GM23338 (cell line): ENCODE measurements at regions not wholly inside any gene's neighbourhood (a gene's known extent, or its start where the extent isn't known, plus 50 kb on each side); places are given as distances from the start of the nearest gene placed in this dataset.

Source experiments
- ATAC-seq: fragments of 200-7000 bp; cut with Tn5 transposase; 3 replicates; pipeline ENCODE4 v1.9.1; 2020
- DNase-seq: peaks from one replicate; pipeline ENCODE4 v3.0.0-alpha.2; 2015; ENCODE audit warnings: low spot score
- H2AFZ ChIP-seq: fragments of 200-600 bp; sonication (generic); 2 replicates; pipeline ENCODE4 v1.8.0; 2016; ENCODE audit warnings: antibody characterized with exemption, mild to moderate bottlenecking, moderate library complexity
- H3F3A ChIP-seq: fragments of 200-600 bp; sonication (generic); replicated peaks from 2 replicates; pipeline ENCODE4 v1.8.0; 2017; ENCODE audit warnings: antibody characterized with exemption, mixed run types, low read depth
- H3K27ac ChIP-seq: fragments of 200-600 bp; sonication (generic); 2 replicates; pipeline ENCODE4 v1.6.1; 2016; ENCODE audit warnings: low read depth
- H3K27me3 ChIP-seq: fragments of 200-600 bp; sonication (generic); 2 replicates; pipeline ENCODE4 v1.8.0; 2016; ENCODE audit warnings: mild to moderate bottlenecking, mixed run types, moderate library complexity; ENCODE audit not compliant: insufficient read depth
- H3K36me3 ChIP-seq: fragments of 200-600 bp; sonication (generic); 2 replicates; pipeline ENCODE4 v1.8.0; 2016; ENCODE audit warnings: mild to moderate bottlenecking; ENCODE audit not compliant: insufficient read depth
- H3K4me1 ChIP-seq: fragments of 200-600 bp; sonication (generic); 2 replicates; pipeline ENCODE4 v1.8.0; 2016; ENCODE audit warnings: mild to moderate bottlenecking, moderate library complexity; ENCODE audit not compliant: insufficient read depth
- H3K4me2 ChIP-seq: fragments of 200-600 bp; sonication (generic); 2 replicates; pipeline ENCODE4 v1.7.1; 2017; ENCODE audit warnings: mixed run types
- H3K4me3 ChIP-seq: fragments of 200-600 bp; sonication (generic); 2 replicates; pipeline ENCODE4 v1.6.1; 2016; ENCODE audit warnings: mixed run types
- H3K79me2 ChIP-seq: fragments of 200-600 bp; sonication (generic); replicated peaks from 2 replicates; pipeline ENCODE4 v1.8.0; 2017; ENCODE audit warnings: mild to moderate bottlenecking; ENCODE audit not compliant: insufficient read depth
- H3K9me2 ChIP-seq: fragments of 200-600 bp; sonication (generic); 2 replicates; pipeline ENCODE4 v1.8.0; 2017; ENCODE audit not compliant: insufficient read depth
- H4K20me1 ChIP-seq: fragments of 200-600 bp; sonication (generic); replicated peaks from 2 replicates; pipeline ENCODE4 v1.8.0; 2017; ENCODE audit warnings: mild to moderate bottlenecking; ENCODE audit not compliant: insufficient read depth
- H3K27ac Mint-ChIP-seq: 2 replicates; pipeline ENCODE4 v1.8.0; 2020; ENCODE audit warnings: inconsistent platforms, mild to moderate bottlenecking, moderate library complexity, mixed read lengths
- H3K27me3 Mint-ChIP-seq: 3 replicates; pipeline ENCODE4 v1.8.0; 2022; ENCODE audit warnings: low read depth, mild to moderate bottlenecking, moderate library complexity, mixed read lengths, inconsistent platforms; ENCODE audit not compliant: insufficient read depth, poor library complexity
- H3K36me3 Mint-ChIP-seq: 3 replicates; pipeline ENCODE4 v1.8.0; 2021; ENCODE audit warnings: low read depth, mild to moderate bottlenecking, inconsistent platforms, moderate library complexity, mixed read lengths
- H3K4me1 Mint-ChIP-seq: 3 replicates; pipeline ENCODE4 v1.8.0; 2020; ENCODE audit warnings: mild to moderate bottlenecking, inconsistent platforms, mixed read lengths
- H3K4me3 Mint-ChIP-seq: 3 replicates; pipeline ENCODE4 v1.8.0; 2021; ENCODE audit warnings: moderate library complexity, mild to moderate bottlenecking, inconsistent platforms, mixed read lengths
- H3K9me3 Mint-ChIP-seq: 3 replicates; pipeline ENCODE4 v1.8.0; 2020; ENCODE audit warnings: moderate library complexity, mild to moderate bottlenecking, inconsistent platforms, mixed read lengths
- CREB1 ChIP-seq: fragments of 250-450 bp; sonication (Bioruptor Pico); IDR thresholded peaks from 2 replicates; pipeline ENCODE4 v1.5.0; 2020; ENCODE audit warnings: low read depth, mild to moderate bottlenecking, moderate library complexity
- EZH2 ChIP-seq: fragments of 200-600 bp; sonication (generic); IDR thresholded peaks from one replicate; pipeline ENCODE4 v1.8.0; 2017; ENCODE audit warnings: antibody characterized with exemption, mild to moderate bottlenecking, low read depth; ENCODE audit not compliant: unreplicated experiment
- EZH2phosphoT487 ChIP-seq: fragments of 200-600 bp; sonication (generic); IDR thresholded peaks from one replicate; pipeline ENCODE4 v1.8.1; 2018; ENCODE audit warnings: antibody characterized with exemption; ENCODE audit not compliant: unreplicated experiment
- JUNB ChIP-seq: IDR thresholded peaks from one replicate; pipeline ENCODE4 v1.6.1; 2016; ENCODE audit warnings: antibody characterized with exemption; ENCODE audit not compliant: unreplicated experiment
- NANOG ChIP-seq: IDR thresholded peaks from 2 replicates; pipeline ENCODE4 v1.6.1; 2016; ENCODE audit warnings: antibody characterized with exemption, borderline replicate concordance
- POLR2AphosphoS5 ChIP-seq: IDR thresholded peaks from 2 replicates; pipeline ENCODE4 v1.6.1; 2016; ENCODE audit warnings: antibody characterized with exemption, low read depth
- STAT1 ChIP-seq: IDR thresholded peaks from one replicate; pipeline ENCODE4 v1.6.1; 2016; ENCODE audit warnings: antibody characterized with exemption; ENCODE audit not compliant: unreplicated experiment
- ZNF114 ChIP-seq: fragments of 250-450 bp; sonication (Bioruptor Pico); IDR thresholded peaks from 2 replicates; pipeline ENCODE4 v1.5.0; 2020; ENCODE audit warnings: mild to moderate bottlenecking, moderate library complexity
- TF ChIP-seq, protein P1 (sequence below): IDR thresholded peaks from one replicate; pipeline ENCODE4 v1.6.1; 2018; ENCODE audit warnings: antibody characterized with exemption; ENCODE audit not compliant: unreplicated experiment
- TF ChIP-seq, protein P2 (sequence below), 2 experiments: fragments of 200-600 bp in 1 of 2; sonication (generic) in 1 of 2; conservative IDR thresholded peaks; 2 replicates each; pipeline versions ENCODE4 v1.5.1 to v1.6.1; 2016 to 2017; ENCODE audit warnings: antibody characterized with exemption in 2 of 2, low read depth in 2 of 2, mild to moderate bottlenecking in 2 of 2, moderate library complexity in 1 of 2
- TF ChIP-seq, protein P3 (sequence below): IDR thresholded peaks from 2 replicates; pipeline ENCODE4 v1.6.1; 2016; ENCODE audit warnings: antibody characterized with exemption

DNA sequence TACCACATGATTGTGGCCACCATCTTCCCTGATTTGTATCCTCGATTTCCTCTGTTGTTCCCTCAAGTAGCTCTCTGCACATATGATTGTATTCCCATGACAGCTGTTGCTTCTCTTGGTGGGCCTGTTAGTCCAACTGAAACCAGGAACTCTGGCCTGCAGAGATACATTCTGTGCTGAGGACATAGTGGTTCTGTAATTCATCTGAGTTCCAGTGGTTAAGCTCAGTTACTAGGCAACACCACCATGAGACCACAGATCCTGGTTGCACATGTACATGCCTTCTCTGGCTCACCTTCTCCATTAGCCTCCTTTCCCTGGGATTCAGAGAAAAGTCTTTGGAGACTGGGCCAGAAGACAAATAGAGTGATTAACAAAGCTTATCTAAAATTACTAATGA lies 172.1 kb upstream of the SLC7A11 start:
- no peak for DNase-seq
- H2AFZ ChIP-seq: no peak overlapping the region
- H3K27ac Mint-ChIP-seq: no peak overlapping the region
- H3K27me3 Mint-ChIP-seq: no peaks in the 10 kb centered on the region
- H4K20me1 ChIP-seq: no peaks in the 10 kb centered on the region
- no peaks in the 10 kb centered on the region; the same call in 2 of the 3 replicates for H3K36me3 Mint-ChIP-seq
- no peak overlapping the region for H3K4me3 Mint-ChIP-seq
- no peaks in the 10 kb centered on the region for H3K36me3 ChIP-seq
- no peak overlapping the region for H3K4me3 ChIP-seq
- H3K27me3 ChIP-seq: no peaks in the 10 kb centered on the region
- H3K4me2 ChIP-seq: no peak overlapping the region
- H3K4me1 ChIP-seq: no peaks in the 10 kb centered on the region
- no peaks in the 10 kb centered on the region for H3F3A ChIP-seq
- no peaks in the 10 kb centered on the region for H3K79me2 ChIP-seq
- H3K9me2 ChIP-seq: peaks cover 7% of the 10 kb centered on the region; the same call in 1 of the 2 replicates
- no peak overlapping the region for H3K27ac ChIP-seq
- H3K9me3 Mint-ChIP-seq: no peaks in the 10 kb centered on the region
- no peak for ATAC-seq
- no peaks in the 10 kb centered on the region; the same call in 2 of the 3 replicates for H3K4me1 Mint-ChIP-seq
- TF ChIP-seq ZNF114 (CRISPR knock-in tag) (no peak), CREB1 (CRISPR knock-in tag) (no peak), EZH2phosphoT487 (no peak), POLR2AphosphoS5 (no peak)

DNA sequence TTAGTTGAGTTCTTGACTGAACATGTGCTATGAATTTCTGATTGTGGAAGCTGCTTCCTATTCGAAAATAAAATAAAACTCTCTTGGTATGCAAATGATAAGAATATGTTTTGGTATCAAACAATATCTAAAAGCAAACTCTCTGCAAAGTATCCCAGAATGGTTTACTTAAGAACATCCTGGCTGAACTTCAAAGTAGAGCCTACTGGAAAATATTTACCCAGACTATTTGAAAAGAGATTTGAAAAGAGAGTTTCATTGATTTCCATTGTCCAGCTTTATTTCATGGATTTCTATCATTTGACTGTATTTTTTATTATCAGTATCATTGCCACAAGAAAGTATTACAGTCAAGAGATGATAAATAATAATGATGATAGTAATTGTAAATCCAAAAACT lies 171.1 kb upstream of the SLC7A11 start:
- H3K9me3 Mint-ChIP-seq: no peaks in the 10 kb centered on the region
- Histone ChIP-seq H3K79me2 (no peaks in the 10 kb centered on the region), H2AFZ (no peak overlapping the region), H4K20me1 (no peaks in the 10 kb centered on the region), H3K4me2 (no peak overlapping the region), H3K4me3 (no peak overlapping the region), H3K4me1 (peaks cover 8% of the 10 kb centered on the region), H3K36me3 (no peaks in the 10 kb centered on the region), H3K27me3 (no peaks in the 10 kb centered on the region), H3F3A (no peaks in the 10 kb centered on the region), H3K27ac (no peak overlapping the region), H3K9me2 (peaks cover 7% of the 10 kb centered on the region; the same call in 1 of the 2 replicates)
- TF ChIP-seq STAT1 (no peak), CREB1 (CRISPR knock-in tag) (no peak), EZH2 (no peak), JUNB (no peak), POLR2AphosphoS5 (no peak), EZH2phosphoT487 (no peak), NANOG (no peak), ZNF114 (CRISPR knock-in tag) (no peak)
- TF ChIP-seq, protein P1, sequence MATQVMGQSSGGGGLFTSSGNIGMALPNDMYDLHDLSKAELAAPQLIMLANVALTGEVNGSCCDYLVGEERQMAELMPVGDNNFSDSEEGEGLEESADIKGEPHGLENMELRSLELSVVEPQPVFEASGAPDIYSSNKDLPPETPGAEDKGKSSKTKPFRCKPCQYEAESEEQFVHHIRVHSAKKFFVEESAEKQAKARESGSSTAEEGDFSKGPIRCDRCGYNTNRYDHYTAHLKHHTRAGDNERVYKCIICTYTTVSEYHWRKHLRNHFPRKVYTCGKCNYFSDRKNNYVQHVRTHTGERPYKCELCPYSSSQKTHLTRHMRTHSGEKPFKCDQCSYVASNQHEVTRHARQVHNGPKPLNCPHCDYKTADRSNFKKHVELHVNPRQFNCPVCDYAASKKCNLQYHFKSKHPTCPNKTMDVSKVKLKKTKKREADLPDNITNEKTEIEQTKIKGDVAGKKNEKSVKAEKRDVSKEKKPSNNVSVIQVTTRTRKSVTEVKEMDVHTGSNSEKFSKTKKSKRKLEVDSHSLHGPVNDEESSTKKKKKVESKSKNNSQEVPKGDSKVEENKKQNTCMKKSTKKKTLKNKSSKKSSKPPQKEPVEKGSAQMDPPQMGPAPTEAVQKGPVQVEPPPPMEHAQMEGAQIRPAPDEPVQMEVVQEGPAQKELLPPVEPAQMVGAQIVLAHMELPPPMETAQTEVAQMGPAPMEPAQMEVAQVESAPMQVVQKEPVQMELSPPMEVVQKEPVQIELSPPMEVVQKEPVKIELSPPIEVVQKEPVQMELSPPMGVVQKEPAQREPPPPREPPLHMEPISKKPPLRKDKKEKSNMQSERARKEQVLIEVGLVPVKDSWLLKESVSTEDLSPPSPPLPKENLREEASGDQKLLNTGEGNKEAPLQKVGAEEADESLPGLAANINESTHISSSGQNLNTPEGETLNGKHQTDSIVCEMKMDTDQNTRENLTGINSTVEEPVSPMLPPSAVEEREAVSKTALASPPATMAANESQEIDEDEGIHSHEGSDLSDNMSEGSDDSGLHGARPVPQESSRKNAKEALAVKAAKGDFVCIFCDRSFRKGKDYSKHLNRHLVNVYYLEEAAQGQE: no peak
- TF ChIP-seq, protein P2, sequence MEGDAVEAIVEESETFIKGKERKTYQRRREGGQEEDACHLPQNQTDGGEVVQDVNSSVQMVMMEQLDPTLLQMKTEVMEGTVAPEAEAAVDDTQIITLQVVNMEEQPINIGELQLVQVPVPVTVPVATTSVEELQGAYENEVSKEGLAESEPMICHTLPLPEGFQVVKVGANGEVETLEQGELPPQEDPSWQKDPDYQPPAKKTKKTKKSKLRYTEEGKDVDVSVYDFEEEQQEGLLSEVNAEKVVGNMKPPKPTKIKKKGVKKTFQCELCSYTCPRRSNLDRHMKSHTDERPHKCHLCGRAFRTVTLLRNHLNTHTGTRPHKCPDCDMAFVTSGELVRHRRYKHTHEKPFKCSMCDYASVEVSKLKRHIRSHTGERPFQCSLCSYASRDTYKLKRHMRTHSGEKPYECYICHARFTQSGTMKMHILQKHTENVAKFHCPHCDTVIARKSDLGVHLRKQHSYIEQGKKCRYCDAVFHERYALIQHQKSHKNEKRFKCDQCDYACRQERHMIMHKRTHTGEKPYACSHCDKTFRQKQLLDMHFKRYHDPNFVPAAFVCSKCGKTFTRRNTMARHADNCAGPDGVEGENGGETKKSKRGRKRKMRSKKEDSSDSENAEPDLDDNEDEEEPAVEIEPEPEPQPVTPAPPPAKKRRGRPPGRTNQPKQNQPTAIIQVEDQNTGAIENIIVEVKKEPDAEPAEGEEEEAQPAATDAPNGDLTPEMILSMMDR (conservative IDR thresholded peaks at IDR 0.05; ENCODE audit: low read depth in 2 of 2): no peak
- TF ChIP-seq, protein P3, sequence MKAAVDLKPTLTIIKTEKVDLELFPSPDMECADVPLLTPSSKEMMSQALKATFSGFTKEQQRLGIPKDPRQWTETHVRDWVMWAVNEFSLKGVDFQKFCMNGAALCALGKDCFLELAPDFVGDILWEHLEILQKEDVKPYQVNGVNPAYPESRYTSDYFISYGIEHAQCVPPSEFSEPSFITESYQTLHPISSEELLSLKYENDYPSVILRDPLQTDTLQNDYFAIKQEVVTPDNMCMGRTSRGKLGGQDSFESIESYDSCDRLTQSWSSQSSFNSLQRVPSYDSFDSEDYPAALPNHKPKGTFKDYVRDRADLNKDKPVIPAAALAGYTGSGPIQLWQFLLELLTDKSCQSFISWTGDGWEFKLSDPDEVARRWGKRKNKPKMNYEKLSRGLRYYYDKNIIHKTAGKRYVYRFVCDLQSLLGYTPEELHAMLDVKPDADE: no peak
- no peak for DNase-seq
- no peak overlapping the region for H3K4me3 Mint-ChIP-seq
- no peaks in the 10 kb centered on the region; the same call in 2 of the 3 replicates for H3K36me3 Mint-ChIP-seq
- no peak for ATAC-seq
- H3K27me3 Mint-ChIP-seq: no peaks in the 10 kb centered on the region
- H3K4me1 Mint-ChIP-seq: peaks cover 8% of the 10 kb centered on the region; the same call in 2 of the 3 replicates
- H3K27ac Mint-ChIP-seq: no peak overlapping the region
